SK-N-SH treated with all-trans-retinoic acid at 6 μM for 48 hours (cell line): ENCODE measurements at regions not wholly inside any gene's neighbourhood (a gene's known extent, or its start where the extent isn't known, plus 50 kb on each side); places are given as distances from the start of the nearest gene placed in this dataset.

ENCODE experiments used
- ATAC-seq: fragments of 200-7000 bp; cut with Tn5 transposase; 3 replicates; pipeline ENCODE4 v1.9.1; 2020; ENCODE audit warnings: mild to moderate bottlenecking, moderate library complexity
- ARNTL ChIP-seq: fragments of 450-650 bp; formaldehyde crosslinking; IDR thresholded peaks from 2 replicates; pipeline ENCODE4 v1.5.0; 2020; ENCODE audit warnings: low read depth, mild to moderate bottlenecking, moderate library complexity, borderline replicate concordance
- BACH2 ChIP-seq: fragments of 250-450 bp; sonication (Bioruptor Pico); IDR thresholded peaks from 2 replicates; pipeline ENCODE4 v1.9.0; 2021; ENCODE audit warnings: mild to moderate bottlenecking, borderline replicate concordance
- CSDC2 ChIP-seq: fragments of 250-450 bp; sonication (Bioruptor Pico); IDR thresholded peaks from 2 replicates; pipeline ENCODE4 v1.5.0; 2020; ENCODE audit warnings: mild to moderate bottlenecking, moderate library complexity
- GLIS3 ChIP-seq: fragments of 250-450 bp; sonication (Bioruptor Pico); IDR thresholded peaks from 2 replicates; pipeline ENCODE4 v1.5.0; 2020; ENCODE audit warnings: mild to moderate bottlenecking, moderate library complexity
- ISL1 ChIP-seq: fragments of 250-450 bp; sonication (Bioruptor Pico); IDR thresholded peaks from 2 replicates; pipeline ENCODE4 v2.1.2; 2022; ENCODE audit warnings: mild to moderate bottlenecking, moderate library complexity
- OSR1 ChIP-seq: fragments of 250-450 bp; sonication (Bioruptor Pico); IDR thresholded peaks from 2 replicates; pipeline ENCODE4 v1.8.0; 2022; ENCODE audit warnings: moderate library complexity, mild to moderate bottlenecking, inconsistent platforms
- PPARA ChIP-seq: fragments of 250-450 bp; sonication (Bioruptor Pico); IDR thresholded peaks from 2 replicates; pipeline ENCODE4 v1.5.0; 2020; ENCODE audit warnings: mild to moderate bottlenecking, borderline replicate concordance
- RARB ChIP-seq: fragments of 250-450 bp; sonication (Bioruptor Pico); IDR thresholded peaks from 2 replicates; pipeline ENCODE4 v1.8.0; 2021; ENCODE audit warnings: mild to moderate bottlenecking, moderate library complexity
- SNAI2 ChIP-seq: fragments of 250-450 bp; sonication (Bioruptor Pico); IDR thresholded peaks from 2 replicates; pipeline ENCODE4 v1.5.0; 2020; ENCODE audit warnings: mild to moderate bottlenecking, moderate library complexity
- TCF4 ChIP-seq: fragments of 250-450 bp; sonication (Bioruptor Pico); IDR thresholded peaks from 2 replicates; pipeline ENCODE4 v1.8.0; 2021; ENCODE audit warnings: mild to moderate bottlenecking, moderate library complexity, borderline replicate concordance
- TOX ChIP-seq: fragments of 250-450 bp; sonication (Bioruptor Pico); IDR thresholded peaks from 2 replicates; pipeline ENCODE4 v1.8.0; 2021; ENCODE audit warnings: mild to moderate bottlenecking, moderate library complexity, borderline replicate concordance
- ZC3H10 ChIP-seq: fragments of 250-450 bp; sonication (Bioruptor Pico); IDR thresholded peaks from 2 replicates; pipeline ENCODE4 v1.5.1; 2021; ENCODE audit warnings: mild to moderate bottlenecking, moderate library complexity
- ZFP3 ChIP-seq: fragments of 250-450 bp; sonication (Bioruptor Pico); IDR thresholded peaks from 2 replicates; pipeline ENCODE4 v1.5.0; 2020; ENCODE audit warnings: mild to moderate bottlenecking, moderate library complexity
- ZFP30 ChIP-seq: fragments of 450-650 bp; formaldehyde crosslinking; IDR thresholded peaks from 2 replicates; pipeline ENCODE4 v1.5.0; 2022; ENCODE audit warnings: mild to moderate bottlenecking, moderate library complexity
- ZNF565 ChIP-seq: fragments of 450-650 bp; formaldehyde crosslinking; conservative IDR thresholded peaks from 2 replicates; pipeline ENCODE4 v1.5.0; 2020; ENCODE audit warnings: low read depth, mild to moderate bottlenecking, moderate library complexity
- ZNF70 ChIP-seq: fragments of 450-650 bp; formaldehyde crosslinking; IDR thresholded peaks from 2 replicates; pipeline ENCODE4 v1.5.0; 2020; ENCODE audit warnings: mild to moderate bottlenecking, moderate library complexity
- ZNF8 ChIP-seq: fragments of 450-650 bp; formaldehyde crosslinking; IDR thresholded peaks from 2 replicates; pipeline ENCODE4 v1.5.0; 2020; ENCODE audit warnings: mild to moderate bottlenecking, moderate library complexity
- TF ChIP-seq, protein P1 (sequence below): fragments of 250-450 bp; sonication (Bioruptor Pico); IDR thresholded peaks from 2 replicates; pipeline ENCODE4 v1.5.1; 2021; ENCODE audit warnings: mild to moderate bottlenecking, moderate library complexity
- TF ChIP-seq, protein P2 (sequence below): fragments of 250-450 bp; sonication (Bioruptor Pico); IDR thresholded peaks from 2 replicates; pipeline ENCODE4 v1.8.0; 2021; ENCODE audit warnings: low read depth, mild to moderate bottlenecking, moderate library complexity, borderline replicate concordance
- TF ChIP-seq, protein P3 (sequence below): fragments of 250-450 bp; sonication (Bioruptor Pico); IDR thresholded peaks from 2 replicates; pipeline ENCODE4 v1.8.0; 2020; ENCODE audit warnings: mild to moderate bottlenecking, moderate library complexity, borderline replicate concordance

DNA sequence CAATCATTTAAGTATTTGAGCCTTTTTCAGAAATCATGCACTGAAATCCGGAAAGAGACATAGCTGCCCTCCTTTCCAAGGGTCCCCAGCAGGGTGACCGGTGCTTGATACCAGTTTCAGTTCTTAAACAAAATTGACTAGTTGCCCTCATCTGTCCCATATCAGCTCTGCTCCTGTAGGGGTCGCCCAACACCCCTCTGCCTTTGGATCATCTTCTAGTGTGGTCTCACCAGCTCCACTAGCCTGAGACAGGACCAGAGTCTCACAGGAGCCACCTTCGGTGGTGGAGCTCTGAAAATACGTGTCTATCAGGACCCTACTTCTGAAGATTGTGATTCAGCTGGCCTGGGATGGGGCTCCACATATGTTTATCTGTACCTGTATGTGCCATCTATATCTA lies 428.2 kb downstream of the ENC1 start (continued):
- no peak for TF ChIP-seq ZC3H10 (CRISPR knock-in tag)

DNA sequence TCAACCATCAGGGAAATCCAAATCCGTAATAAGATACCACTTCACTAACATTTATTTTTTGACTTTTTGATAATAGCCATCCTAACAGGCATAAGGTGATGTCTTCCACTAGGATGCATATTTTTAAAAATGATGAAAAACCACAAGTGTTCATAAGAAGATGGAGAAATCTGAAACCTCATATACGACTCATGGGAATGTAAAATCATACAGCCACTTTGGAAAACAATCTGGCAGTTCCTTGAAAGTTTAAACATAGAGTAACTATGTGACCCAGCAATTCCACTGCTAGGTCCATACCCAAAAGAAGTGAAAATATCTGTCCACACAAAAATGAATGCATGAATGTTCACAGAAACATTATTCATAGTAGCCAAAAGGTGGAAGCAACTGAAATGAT lies 431.0 kb downstream of the ENC1 start:
- no peak for TF ChIP-seq GLIS3 (CRISPR knock-in tag)
- TF ChIP-seq ARNTL = no peak
- TF ChIP-seq ZNF565 (CRISPR knock-in tag) = no peak
- no peak for TF ChIP-seq ZNF70 (CRISPR knock-in tag)
- TF ChIP-seq ZC3H10 (CRISPR knock-in tag) = no peak
- no peak for TF ChIP-seq CSDC2 (CRISPR knock-in tag)
- TF ChIP-seq ZFP3 (CRISPR knock-in tag) = no peak
- TF ChIP-seq TOX = no peak
- no peak for TF ChIP-seq PPARA (CRISPR knock-in tag)
- no peak for TF ChIP-seq ISL1 (CRISPR knock-in tag)
- no peak for TF ChIP-seq ZFP30 (CRISPR knock-in tag)
- TF ChIP-seq, protein P1, sequence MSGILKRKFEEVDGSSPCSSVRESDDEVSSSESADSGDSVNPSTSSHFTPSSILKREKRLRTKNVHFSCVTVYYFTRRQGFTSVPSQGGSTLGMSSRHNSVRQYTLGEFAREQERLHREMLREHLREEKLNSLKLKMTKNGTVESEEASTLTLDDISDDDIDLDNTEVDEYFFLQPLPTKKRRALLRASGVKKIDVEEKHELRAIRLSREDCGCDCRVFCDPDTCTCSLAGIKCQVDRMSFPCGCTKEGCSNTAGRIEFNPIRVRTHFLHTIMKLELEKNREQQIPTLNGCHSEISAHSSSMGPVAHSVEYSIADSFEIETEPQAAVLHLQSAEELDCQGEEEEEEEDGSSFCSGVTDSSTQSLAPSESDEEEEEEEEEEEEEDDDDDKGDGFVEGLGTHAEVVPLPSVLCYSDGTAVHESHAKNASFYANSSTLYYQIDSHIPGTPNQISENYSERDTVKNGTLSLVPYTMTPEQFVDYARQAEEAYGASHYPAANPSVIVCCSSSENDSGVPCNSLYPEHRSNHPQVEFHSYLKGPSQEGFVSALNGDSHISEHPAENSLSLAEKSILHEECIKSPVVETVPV (CRISPR knock-in tag) = no peak
- no peak for ATAC-seq

DNA sequence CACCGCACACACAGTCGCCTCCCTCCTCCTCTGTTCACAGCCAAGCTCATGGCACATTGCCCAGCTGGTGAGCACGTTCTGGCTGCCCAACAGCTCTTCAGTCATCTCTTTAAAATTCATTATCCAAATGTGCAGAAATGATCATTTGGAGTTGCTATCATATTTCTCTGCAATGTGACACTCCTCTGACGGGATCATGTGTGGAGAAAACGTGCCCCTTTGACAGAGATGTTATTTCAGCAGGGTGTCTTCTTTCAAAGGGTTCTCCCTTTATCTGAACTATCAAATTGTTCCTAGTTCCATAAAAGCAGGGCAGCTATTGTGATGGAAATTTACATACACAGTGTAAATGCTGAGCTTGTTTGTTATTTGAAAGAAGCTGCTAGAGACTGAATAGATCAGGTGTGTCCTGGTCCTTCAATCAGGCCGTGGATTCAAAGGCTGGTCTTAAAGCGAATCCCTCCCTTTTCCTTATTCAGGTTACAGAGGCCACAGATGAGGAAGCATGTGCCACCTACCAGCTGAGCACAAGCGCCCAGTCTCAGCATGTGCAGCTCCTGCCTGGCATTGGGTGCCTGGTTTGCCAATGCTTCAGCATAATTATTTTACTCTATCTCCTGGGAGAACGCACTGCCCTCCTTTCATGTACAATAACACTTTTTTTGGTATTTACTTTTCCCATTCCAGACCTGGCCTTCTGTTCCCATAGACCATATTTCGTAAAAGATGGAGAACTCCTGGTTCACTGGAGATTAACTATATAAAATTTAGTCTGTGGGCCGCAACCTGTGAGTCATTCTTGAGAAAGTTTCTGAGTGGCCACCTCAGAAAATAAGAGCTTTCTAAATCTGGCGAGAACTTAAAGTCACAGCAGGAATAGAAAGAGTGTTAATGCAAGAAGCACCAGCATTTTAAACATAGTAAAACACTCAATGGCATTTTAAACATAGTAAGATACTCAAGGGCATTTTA lies 433.7 kb downstream of the ENC1 start:
- TF ChIP-seq CSDC2 (CRISPR knock-in tag) = no peak
- no peak for TF ChIP-seq ZNF8 (CRISPR knock-in tag)
- TF ChIP-seq ZNF70 (CRISPR knock-in tag) = no peak
- TF ChIP-seq, protein P2, sequence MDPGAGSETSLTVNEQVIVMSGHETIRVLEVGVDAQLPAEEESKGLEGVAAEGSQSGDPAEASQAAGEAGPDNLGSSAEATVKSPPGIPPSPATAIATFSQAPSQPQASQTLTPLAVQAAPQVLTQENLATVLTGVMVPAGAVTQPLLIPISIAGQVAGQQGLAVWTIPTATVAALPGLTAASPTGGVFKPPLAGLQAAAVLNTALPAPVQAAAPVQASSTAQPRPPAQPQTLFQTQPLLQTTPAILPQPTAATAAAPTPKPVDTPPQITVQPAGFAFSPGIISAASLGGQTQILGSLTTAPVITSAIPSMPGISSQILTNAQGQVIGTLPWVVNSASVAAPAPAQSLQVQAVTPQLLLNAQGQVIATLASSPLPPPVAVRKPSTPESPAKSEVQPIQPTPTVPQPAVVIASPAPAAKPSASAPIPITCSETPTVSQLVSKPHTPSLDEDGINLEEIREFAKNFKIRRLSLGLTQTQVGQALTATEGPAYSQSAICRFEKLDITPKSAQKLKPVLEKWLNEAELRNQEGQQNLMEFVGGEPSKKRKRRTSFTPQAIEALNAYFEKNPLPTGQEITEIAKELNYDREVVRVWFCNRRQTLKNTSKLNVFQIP (CRISPR knock-in tag) = no peak
- TF ChIP-seq, protein P3, sequence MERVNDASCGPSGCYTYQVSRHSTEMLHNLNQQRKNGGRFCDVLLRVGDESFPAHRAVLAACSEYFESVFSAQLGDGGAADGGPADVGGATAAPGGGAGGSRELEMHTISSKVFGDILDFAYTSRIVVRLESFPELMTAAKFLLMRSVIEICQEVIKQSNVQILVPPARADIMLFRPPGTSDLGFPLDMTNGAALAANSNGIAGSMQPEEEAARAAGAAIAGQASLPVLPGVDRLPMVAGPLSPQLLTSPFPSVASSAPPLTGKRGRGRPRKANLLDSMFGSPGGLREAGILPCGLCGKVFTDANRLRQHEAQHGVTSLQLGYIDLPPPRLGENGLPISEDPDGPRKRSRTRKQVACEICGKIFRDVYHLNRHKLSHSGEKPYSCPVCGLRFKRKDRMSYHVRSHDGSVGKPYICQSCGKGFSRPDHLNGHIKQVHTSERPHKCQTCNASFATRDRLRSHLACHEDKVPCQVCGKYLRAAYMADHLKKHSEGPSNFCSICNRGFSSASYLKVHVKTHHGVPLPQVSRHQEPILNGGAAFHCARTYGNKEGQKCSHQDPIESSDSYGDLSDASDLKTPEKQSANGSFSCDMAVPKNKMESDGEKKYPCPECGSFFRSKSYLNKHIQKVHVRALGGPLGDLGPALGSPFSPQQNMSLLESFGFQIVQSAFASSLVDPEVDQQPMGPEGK (CRISPR knock-in tag) = no peak
- TF ChIP-seq OSR1 = no peak
- no peak for TF ChIP-seq TCF4 (CRISPR knock-in tag)
- no peak for TF ChIP-seq ISL1 (CRISPR knock-in tag)
- peak; percentile 78 for ATAC-seq

DNA sequence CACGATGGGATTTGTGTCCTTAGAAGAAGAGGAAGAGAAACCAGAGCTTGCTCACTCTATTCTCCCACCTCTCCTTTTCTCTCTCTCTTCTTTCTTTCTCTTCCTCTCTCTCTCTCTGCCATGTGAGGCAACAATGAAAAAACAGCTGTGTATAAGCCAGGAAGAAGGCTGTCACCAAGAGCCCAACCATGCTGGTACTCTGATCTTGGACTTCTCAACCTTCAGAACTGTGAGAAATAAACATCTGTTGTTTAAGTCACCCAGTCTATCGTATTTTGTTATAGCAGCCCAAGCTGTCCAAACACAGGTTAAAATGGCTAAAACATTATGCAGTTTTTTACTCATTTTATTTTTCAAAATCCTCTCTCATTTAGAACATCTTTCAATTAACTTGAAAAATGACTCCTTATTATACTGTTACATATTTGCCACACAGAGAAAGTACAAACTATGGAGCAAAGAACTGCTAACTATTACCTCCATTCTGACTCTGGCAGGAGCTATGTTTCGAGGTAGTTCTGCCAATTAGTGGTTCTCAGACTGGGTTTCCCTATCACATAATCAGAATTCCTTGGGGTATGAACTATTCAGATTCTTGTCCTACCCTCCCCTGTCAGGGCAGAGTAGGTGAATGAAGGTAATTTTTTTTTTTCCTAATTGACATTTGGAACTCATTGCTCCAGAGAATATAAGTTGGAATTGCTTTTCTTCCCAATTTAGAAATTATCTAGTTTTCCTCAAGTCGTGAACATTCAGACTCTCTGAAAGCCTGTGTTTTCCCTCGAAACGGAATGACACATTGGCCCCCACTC lies 434.6 kb downstream of the ENC1 start:
- TF ChIP-seq, protein P1 (CRISPR knock-in tag) = no peak
- TF ChIP-seq SNAI2 (CRISPR knock-in tag) (no peak), RARB (CRISPR knock-in tag) (no peak), GLIS3 (CRISPR knock-in tag) (no peak), BACH2 (no peak), ZC3H10 (CRISPR knock-in tag) (no peak), CSDC2 (CRISPR knock-in tag) (no peak), ZFP30 (CRISPR knock-in tag) (no peak), PPARA (CRISPR knock-in tag) (no peak), ZNF8 (CRISPR knock-in tag) (no peak), TOX (no peak)
- TF ChIP-seq, protein P2 (CRISPR knock-in tag) = no peak
- TF ChIP-seq, protein P3 (CRISPR knock-in tag) = no peak
- ATAC-seq = peak; percentile 40
